GM12865 (cell line): ENCODE measurements at regions not wholly inside any gene's neighbourhood (a gene's known extent, or its start where the extent isn't known, plus 50 kb on each side); places are given as distances from the start of the nearest gene placed in this dataset.
"Not testable (repeated sequence)": the region's sequence is repeated elsewhere in the genome, so short reads cannot be mapped to it uniquely, and the experiment has no call there.

ENCODE experiments used
- DNase-seq: peaks from one replicate; pipeline ENCODE4 v3.0.0; 2010; ENCODE audit warnings: low read depth
- H3K4me3 ChIP-seq: 2 replicates; pipeline ENCODE4 v1.5.1; 2011; ENCODE audit warnings: mild to moderate bottlenecking, low read depth, low read length, control low read depth
- TF ChIP-seq, protein P1 (sequence below): IDR thresholded peaks from 2 replicates; pipeline ENCODE4 v1.5.1; 2011; ENCODE audit warnings: low read length, control low read depth, low read depth, inconsistent platforms; ENCODE audit not compliant: insufficient read depth; ENCODE audit errors: missing control alignments

DNA sequence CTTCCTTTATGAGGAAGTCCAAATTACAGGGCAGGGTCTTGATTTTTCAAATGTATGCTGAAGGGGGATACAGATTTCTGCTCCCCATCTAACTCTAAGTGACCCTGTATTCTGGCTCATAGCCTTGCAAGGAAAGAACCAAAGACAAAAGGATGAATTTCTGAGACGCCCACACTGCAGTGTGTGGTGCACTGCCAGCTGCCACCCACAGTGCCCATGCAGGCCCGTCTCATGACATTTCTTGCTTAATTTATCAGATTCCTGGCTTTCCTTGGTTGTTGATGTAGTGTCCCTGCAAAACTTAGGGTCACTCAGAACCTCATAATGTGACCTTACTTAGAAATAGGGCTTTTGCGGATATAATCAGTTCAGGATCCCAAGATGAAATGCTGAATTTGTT is 68.0 kb downstream of the CBLN4 start:
- H3K4me3 ChIP-seq: no peak overlapping the region
- TF ChIP-seq, protein P1, sequence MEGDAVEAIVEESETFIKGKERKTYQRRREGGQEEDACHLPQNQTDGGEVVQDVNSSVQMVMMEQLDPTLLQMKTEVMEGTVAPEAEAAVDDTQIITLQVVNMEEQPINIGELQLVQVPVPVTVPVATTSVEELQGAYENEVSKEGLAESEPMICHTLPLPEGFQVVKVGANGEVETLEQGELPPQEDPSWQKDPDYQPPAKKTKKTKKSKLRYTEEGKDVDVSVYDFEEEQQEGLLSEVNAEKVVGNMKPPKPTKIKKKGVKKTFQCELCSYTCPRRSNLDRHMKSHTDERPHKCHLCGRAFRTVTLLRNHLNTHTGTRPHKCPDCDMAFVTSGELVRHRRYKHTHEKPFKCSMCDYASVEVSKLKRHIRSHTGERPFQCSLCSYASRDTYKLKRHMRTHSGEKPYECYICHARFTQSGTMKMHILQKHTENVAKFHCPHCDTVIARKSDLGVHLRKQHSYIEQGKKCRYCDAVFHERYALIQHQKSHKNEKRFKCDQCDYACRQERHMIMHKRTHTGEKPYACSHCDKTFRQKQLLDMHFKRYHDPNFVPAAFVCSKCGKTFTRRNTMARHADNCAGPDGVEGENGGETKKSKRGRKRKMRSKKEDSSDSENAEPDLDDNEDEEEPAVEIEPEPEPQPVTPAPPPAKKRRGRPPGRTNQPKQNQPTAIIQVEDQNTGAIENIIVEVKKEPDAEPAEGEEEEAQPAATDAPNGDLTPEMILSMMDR: no peak
- no peak for DNase-seq

DNA sequence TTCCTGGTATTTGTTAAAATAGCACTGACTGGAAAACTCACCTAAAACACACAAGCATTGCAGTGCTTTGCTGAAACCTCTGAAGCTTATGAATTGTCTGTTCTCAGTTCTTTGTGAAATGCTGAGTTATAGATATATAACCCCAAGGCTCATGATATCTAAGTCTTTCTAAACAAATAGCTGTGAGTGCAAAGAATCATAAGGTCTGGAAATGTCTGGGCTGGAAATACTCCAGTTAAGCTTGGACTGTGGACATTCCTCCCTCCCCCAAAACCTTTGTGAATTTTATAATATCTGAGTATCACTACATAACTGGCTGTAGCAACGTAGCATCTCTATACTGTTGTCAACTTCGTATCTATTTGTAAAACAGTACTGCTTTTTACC is 69.1 kb downstream of the CBLN4 start:
- no peak for DNase-seq
- TF ChIP-seq, protein P1: no peak
- no peak overlapping the region for H3K4me3 ChIP-seq

DNA sequence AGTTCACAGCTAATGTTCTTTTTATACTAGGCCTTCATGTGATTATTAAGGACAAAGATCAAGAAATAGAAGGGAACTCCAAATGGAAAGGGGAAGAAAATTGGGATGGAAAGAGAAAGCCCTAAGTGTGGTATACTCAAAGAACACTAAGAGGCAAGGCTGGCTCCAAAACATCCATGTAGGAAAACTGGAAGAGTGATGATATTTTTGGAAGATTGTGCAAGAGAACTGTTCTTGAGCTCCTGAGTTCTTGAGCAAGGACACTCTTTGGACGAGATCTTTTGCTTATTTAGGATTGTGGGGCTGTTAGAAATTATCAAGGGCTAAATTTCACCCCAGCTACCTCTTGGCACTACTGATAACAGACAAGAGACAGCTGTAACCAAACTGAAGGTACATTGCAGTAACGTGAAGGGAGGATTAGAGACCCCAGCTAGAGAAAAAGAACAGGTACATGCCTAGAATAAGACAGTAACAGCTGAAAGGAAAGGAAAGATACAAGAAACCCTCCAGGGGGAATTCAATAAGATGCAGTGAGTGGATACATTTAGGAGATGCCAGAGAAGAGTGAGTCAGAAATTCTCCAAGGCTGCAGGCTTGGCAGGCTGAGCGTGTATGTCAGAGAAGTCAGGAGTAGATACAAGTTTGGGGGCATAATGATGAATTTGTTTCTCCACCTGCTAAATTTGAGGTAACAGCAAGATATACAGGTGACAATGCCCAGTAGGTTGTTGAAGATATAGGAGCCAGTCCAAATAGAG is 69.7 kb downstream of the CBLN4 start:
- TF ChIP-seq, protein P1: no peak
- H3K4me3 ChIP-seq: no peak overlapping the region
- no peak for DNase-seq

DNA sequence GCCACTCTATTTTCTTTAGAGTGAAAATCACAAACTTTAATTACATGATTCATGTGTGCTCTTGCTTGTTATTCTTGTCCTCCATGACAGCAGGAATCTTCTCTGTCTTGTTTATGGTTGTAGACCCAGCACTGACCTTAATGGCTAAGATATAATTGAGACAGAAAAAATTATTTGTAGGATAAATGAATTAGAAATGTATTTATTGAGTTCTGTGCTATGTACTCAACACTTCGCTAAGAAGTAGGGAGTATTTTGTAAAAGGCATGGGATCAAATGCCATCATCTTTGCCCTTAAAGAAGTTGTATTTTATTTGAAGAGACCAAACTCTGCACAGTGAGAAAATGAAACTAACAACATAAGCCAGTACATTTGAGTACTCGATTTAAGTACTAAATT is 71.2 kb downstream of the CBLN4 start:
- no peak for DNase-seq
- TF ChIP-seq, protein P1: no peak

DNA sequence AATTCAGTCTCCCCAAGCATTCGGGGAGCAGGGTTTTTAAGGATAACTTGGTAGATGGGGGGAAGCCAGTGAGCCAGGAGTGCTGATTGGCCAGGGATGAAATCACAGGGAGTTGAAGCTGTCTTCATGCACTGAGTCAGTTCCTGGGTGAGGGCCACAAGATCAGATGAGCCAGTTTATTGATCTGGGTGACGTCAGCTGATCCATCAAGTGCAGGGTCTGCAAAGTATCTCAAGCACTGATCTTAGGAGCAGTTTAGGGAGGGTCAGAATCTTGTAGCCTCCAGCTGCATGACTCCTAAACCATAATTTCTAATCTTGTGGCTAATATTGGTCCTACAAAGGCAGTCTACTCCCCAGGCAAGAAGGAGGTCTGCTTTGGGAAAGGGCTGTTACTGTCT is 74.4 kb downstream of the CBLN4 start:
- DNase-seq, H3K4me3 ChIP-seq: not testable (repeated sequence)

More for the DNA sequence above, 71.2 kb downstream of the CBLN4 start:
- no peak overlapping the region for H3K4me3 ChIP-seq

DNA sequence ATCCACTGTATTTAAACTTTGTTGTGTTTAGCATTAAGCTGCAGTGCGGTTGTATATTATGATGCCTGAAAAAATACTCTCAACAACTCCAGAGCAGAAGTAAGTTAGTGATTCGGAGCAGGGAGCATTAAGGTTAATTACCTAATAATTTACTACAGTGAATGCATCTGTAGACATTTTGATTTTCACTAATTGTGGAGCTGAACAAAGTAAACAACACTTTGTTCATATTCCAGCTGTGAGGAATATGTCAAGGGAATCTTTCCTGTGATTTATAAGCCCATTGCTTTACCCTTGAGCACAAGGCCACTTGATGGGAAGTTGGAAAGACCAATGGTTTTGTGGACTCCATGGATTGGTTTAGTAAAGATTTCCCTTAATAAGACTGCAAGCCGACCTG is 77.1 kb downstream of the CBLN4 start:
- no peak overlapping the region for H3K4me3 ChIP-seq
- TF ChIP-seq, protein P1: no peak
- DNase-seq: no peak

DNA sequence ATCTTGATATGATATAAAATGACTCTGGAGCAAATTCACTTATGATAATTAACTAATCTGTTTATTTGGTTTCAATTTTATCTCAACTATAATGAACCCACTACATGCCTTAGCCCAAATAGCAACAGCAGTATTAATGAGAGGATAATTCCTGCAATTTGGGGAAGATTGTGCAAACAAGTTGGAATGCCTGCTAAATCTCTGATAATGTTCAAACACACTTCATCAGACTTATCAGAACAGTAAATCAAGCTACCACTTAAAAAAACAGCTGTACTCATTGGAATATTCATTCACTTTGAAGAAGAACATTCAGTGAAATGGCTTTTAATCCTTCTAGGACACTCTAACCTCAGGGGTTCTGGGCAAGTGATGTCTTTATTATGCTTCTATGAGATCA is 85.4 kb downstream of the CBLN4 start:
- no peak for DNase-seq
- TF ChIP-seq, protein P1: no peak
- no peak overlapping the region for H3K4me3 ChIP-seq
